ENCODE measurements at regions not wholly inside any gene's neighbourhood (a gene's known extent, or its start where the extent isn't known, plus 50 kb on each side); places are given as distances from the start of the nearest gene placed in this dataset.

- no peak for TF ChIP-seq CTCF (optimal IDR thresholded peaks at IDR 0.05 in 1 of 3, IDR thresholded peaks at IDR 0.05 in 1 of 3, conservative IDR thresholded peaks at IDR 0.05 in 1 of 3; ENCODE audit: extremely low read depth in 1 of 3, insufficient read depth in 2 of 3, low read length in 3 of 3)
- no peak for TF ChIP-seq EZH2 (IDR thresholded peaks at IDR 0.05; ENCODE audit: low read length)
Measured at GRCh38 chr18:10037181-10037580, 123.4 kb downstream of the VAPA start.

All from keratinocyte (primary cell).